Endothelial cell (in vitro differentiated cells): ENCODE measurements at regions not wholly inside any gene's neighbourhood (a gene's known extent, or its start where the extent isn't known, plus 50 kb on each side); places are given as distances from the start of the nearest gene placed in this dataset.

Experiments
- DNase-seq: peaks from one replicate; pipeline ENCODE4 v3.0.0; 2021; ENCODE audit warnings: low spot score
- H3K27ac Mint-ChIP-seq: one replicate; pipeline ENCODE4 v1.8.0; 2021; ENCODE audit warnings: mixed read lengths, inconsistent platforms; ENCODE audit not compliant: unreplicated experiment
- H3K27me3 Mint-ChIP-seq: one replicate; pipeline ENCODE4 v1.8.0; 2021; ENCODE audit warnings: mild to moderate bottlenecking, moderate library complexity, mixed read lengths, inconsistent platforms; ENCODE audit not compliant: unreplicated experiment
- H3K36me3 Mint-ChIP-seq: one replicate; pipeline ENCODE4 v1.8.0; 2021; ENCODE audit warnings: mild to moderate bottlenecking, low read depth, mixed read lengths, inconsistent platforms; ENCODE audit not compliant: unreplicated experiment
- H3K4me1 Mint-ChIP-seq: one replicate; pipeline ENCODE4 v1.8.0; 2021; ENCODE audit warnings: mild to moderate bottlenecking, mixed read lengths, inconsistent platforms; ENCODE audit not compliant: unreplicated experiment
- H3K4me3 Mint-ChIP-seq: one replicate; pipeline ENCODE4 v1.8.0; 2021; ENCODE audit warnings: mild to moderate bottlenecking, mixed read lengths, inconsistent platforms; ENCODE audit not compliant: unreplicated experiment
- H3K9me3 Mint-ChIP-seq: one replicate; pipeline ENCODE4 v1.8.0; 2021; ENCODE audit warnings: mixed read lengths, inconsistent platforms; ENCODE audit not compliant: unreplicated experiment
- CTCF ChIP-seq: fragments of 200-600 bp; sonication (generic); IDR thresholded peaks from one replicate; pipeline ENCODE4 v1.5.0; 2021; ENCODE audit warnings: antibody characterized with exemption; ENCODE audit not compliant: unreplicated experiment

GRCh38 chr5:23024470-23024869, 171.3 kb upstream of the CDH12 start:
- no peaks in the 10 kb centered on the region for H3K4me1 Mint-ChIP-seq
- no peaks in the 10 kb centered on the region for H3K27me3 Mint-ChIP-seq
- H3K4me3 Mint-ChIP-seq: no peak overlapping the region
- H3K9me3 Mint-ChIP-seq: no peaks in the 10 kb centered on the region
- no peak for TF ChIP-seq CTCF
- DNase-seq: no peak
- no peaks in the 10 kb centered on the region for H3K36me3 Mint-ChIP-seq
- no peak overlapping the region for H3K27ac Mint-ChIP-seq

- Mint-ChIP-seq H3K36me3 (no peaks in the 10 kb centered on the region), H3K27ac (no peak overlapping the region), H3K27me3 (no peaks in the 10 kb centered on the region), H3K4me1 (peaks cover 3% of the 10 kb centered on the region), H3K4me3 (no peak overlapping the region), H3K9me3 (no peaks in the 10 kb centered on the region)
- no peak for TF ChIP-seq CTCF
- no peak for DNase-seq
These were observed 161.7 kb upstream of the CDH12 start for GRCh38 chr5:23014825-23015224.

- DNase-seq: no peak
- no peak for TF ChIP-seq CTCF
- Mint-ChIP-seq H3K4me3 (no peak overlapping the region), H3K4me1 (peaks cover 3% of the 10 kb centered on the region), H3K9me3 (no peaks in the 10 kb centered on the region), H3K27me3 (no peaks in the 10 kb centered on the region), H3K36me3 (no peaks in the 10 kb centered on the region), H3K27ac (no peak overlapping the region)
These were observed 161.1 kb upstream of the CDH12 start for GRCh38 chr5:23014266-23014665.

- DNase-seq: no peak
- H3K36me3 Mint-ChIP-seq: no peaks in the 10 kb centered on the region
- H3K4me3 Mint-ChIP-seq: no peak overlapping the region
- peaks cover 3% of the 10 kb centered on the region for H3K4me1 Mint-ChIP-seq
- H3K27ac Mint-ChIP-seq: no peak overlapping the region
- TF ChIP-seq CTCF: no peak
- H3K9me3 Mint-ChIP-seq: no peaks in the 10 kb centered on the region
- no peaks in the 10 kb centered on the region for H3K27me3 Mint-ChIP-seq
These were observed 160.4 kb upstream of the CDH12 start for GRCh38 chr5:23013395-23013998.

- H3K36me3 Mint-ChIP-seq: no peaks in the 10 kb centered on the region
- DNase-seq: no peak
- H3K9me3 Mint-ChIP-seq: no peaks in the 10 kb centered on the region
- H3K4me1 Mint-ChIP-seq: peaks cover 3% of the 10 kb centered on the region
- no peaks in the 10 kb centered on the region for H3K27me3 Mint-ChIP-seq
- no peak for TF ChIP-seq CTCF
- no peak overlapping the region for H3K4me3 Mint-ChIP-seq
- H3K27ac Mint-ChIP-seq: no peak overlapping the region
These were observed 159.7 kb upstream of the CDH12 start for GRCh38 chr5:23012842-23013241.
